ENCODE measurements at regions not wholly inside any gene's neighbourhood (a gene's known extent, or its start where the extent isn't known, plus 50 kb on each side); places are given as distances from the start of the nearest gene placed in this dataset.
"Not testable (repeated sequence)": the region's sequence is repeated elsewhere in the genome, so short reads cannot be mapped to it uniquely, and the experiment has no call there.

DNA sequence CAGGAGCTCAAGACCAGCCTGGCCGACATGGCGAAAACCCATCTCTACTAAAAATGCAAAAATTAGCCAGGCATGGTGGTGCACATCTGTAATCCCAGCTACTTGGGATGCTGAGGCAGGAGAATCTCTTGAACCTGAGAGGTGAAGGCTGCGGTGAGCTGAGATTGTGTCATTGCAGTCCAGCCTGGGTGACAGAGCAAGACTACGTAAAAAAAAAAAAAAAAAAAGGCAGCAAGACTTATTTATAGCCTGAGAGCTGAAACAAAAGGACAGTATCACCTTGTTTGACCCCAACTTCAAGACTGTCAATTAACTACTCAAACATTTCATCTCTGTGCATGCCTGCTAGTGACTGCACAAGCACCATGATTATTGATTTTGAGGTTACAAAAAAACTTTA is 478.9 kb upstream of the GBE1 start:
- DNase-seq: no peak

DNA sequence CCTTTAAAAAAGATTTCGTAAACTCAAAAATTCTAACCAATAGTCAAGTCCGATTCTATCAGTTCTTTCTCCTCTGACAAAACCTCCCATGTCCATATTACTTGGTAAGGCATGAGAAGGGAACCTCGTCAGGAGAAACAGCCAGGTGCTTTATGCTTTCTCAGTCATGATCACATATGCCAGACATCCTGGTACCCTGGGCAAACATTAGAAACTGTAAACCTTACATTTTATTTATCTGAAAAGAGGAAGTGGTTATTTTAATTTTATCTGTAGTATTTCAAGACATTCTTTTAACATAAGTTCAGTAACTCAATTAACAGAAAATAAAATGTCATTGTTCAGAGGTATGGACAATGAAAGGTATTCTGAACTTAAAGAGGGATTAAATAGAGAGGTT is 474.8 kb upstream of the GBE1 start:
- no peak for DNase-seq

DNA sequence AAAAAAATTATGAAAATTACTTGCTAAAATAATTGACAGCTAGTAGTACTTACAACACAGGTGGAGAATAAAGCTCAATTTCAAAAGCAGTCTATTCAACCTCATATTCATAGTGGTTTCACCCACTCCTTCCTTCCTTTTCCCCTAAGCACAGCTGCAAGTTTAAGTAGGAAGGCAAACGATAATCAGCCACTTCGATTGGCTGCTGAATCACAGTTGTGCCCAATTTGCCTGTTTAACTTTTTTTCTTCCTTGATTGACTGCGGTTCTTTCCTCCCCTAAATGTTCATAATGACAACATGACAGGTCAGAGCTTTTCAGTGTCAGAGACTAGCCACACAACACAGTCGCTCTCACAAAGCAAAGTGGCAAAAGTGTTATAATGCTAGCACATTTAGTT is 468.0 kb upstream of the GBE1 start:
- no peak for DNase-seq

DNA sequence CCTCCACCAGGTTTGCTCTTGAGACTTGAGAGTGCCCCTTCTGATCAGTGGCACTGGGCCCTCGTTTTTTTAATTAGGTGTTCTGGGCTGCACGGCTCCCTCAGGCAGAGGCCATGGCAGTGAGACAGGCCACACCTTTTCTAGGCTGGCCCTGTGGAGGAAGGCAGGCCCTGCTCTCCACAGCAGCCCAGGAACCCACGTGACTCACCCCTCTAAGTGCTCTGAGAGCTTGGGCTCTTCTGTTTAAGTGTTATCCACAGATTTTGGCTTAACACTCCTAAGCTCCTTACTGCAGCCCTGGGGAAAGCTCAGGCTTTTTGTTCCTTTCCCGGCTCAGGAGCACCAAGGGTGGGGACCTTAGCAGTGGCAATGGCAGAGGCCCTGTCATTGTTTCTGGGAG is 463.2 kb upstream of the GBE1 start:
- no peak for DNase-seq

DNA sequence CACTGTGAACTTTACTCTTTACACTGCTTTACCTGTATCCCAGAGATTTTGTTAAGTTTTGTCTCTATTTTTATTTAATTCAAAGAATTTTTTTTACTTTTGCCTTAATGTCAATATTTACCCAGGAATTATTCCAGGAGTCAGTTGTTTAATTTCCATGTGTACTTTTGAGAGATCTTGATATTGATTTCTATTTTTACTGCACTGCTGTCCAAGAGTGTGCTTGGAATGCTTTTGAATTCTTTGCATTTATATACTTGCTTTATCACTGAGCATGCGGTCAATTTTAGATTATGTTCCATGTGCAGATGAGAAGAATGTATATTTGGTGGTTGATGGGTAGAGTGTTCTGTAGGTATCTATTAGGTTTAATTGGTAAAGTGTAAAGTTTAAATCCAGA is 461.0 kb upstream of the GBE1 start:
- DNase-seq: no peak

GRCh38 chr3:82217571-82217970 is 456.1 kb upstream of the GBE1 start:
- no peak for DNase-seq

GRCh38 chr3:82208002-82208710 is 446.7 kb upstream of the GBE1 start:
- DNase-seq: no peak

DNA sequence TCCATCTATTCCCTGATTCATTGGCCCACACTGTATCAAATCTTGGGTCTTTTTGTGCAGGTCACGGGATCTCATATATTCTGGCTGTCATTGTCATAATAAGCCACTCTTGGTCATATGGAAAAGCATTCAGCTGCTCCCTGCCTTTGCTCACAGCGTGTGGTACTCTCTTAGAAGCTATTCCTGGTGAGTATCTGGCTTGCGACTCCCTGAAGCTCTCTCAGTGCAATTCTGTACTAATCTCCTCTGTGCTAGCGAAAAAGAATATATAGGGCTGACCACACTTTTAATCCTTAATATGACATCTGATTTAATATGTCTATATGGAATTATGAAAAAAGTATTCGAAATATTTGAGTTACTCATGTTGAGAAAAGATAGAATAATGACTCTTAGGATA is 440.8 kb upstream of the GBE1 start:
- DNase-seq: no peak

- no peak for DNase-seq
Measured at GRCh38 chr3:82201316-82201715, 439.9 kb upstream of the GBE1 start.

DNA sequence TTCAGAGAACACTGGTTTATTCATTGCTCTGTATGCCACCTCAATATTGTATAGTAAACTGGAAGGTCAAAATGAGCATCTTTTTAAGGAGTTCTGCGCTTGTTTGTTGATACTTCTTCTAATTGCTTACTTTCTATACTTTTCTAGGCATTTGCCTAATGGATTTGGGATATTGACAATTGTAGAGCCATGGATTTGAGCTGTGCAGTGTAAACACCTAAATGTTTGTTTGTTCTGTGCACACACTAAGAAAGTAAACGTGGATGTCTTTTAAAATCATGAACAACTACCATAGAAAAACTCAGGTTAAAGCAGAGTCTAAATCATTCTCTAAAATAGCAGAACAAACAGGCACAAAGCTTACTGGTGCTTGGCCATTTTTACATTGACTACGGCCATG is 436.6 kb upstream of the GBE1 start:
- no peak for DNase-seq

DNA sequence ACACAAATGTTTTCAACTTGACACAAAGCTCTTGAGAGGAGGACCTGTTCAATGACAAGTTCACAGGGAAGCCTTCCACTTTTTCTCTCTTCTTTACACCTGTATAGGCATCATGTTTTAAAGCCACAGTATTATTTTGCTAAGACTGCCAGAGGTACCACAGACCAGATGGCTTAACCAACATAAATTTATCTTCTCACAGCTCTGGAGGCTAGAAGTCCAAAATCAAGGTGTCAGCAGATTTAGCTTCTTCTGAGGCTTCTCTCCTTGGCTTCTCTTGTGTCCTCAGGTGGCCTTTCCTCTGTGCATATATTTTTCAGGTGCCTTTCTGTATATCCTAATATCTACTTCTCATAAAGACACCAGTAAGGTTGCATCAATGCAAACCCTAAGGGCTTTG is 435.2 kb upstream of the GBE1 start:
- DNase-seq: no peak

GRCh38 chr3:82194870-82195269 is 433.4 kb upstream of the GBE1 start:
- no peak for DNase-seq

- DNase-seq: no peak
Measured at GRCh38 chr3:82186017-82186416, 424.6 kb upstream of the GBE1 start.

- no peak for DNase-seq
Measured at GRCh38 chr3:82179291-82179690, 417.8 kb upstream of the GBE1 start.

- no peak for DNase-seq
Measured at GRCh38 chr3:82178291-82178690, 416.8 kb upstream of the GBE1 start.

DNA sequence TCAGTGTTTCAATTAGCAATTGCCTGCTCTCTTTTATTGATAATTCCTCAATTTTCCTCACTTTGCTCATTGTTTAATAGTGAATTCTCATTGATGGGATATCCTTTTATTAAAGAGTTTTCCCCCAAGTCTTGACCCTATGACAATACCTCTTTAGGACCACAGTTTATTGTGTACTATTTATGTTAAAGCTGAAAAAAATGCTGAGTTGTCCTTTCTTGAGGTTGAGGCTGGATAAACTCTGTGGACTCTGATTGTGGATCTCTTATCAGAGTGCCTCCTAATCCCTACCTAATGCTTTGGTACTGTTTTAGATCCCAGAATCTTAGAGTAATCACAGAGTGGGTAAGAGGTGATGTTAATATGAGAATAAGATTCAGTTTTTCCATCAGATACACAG is 416.3 kb upstream of the GBE1 start:
- DNase-seq: no peak

DNA sequence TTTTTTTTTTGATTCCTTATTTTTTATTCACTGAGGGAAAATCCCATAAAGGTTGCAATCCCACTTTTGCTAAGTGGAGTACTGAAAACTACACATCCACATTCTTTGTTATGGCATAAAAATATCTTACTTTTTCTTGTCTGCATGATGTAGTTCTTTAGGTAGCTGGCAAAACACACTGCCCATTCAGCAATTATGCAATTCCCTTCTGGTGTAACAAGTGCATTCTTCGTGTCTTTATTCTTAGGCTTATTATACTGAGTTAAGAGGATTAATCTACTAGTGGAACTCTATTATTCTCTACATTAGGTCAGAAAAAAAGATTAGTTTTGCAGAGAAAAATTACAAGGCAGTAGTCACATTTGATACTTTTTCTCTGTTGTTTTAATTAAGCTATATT is 403.8 kb upstream of the GBE1 start:
- DNase-seq: no peak

GRCh38 chr3:82163907-82164520 is 402.6 kb upstream of the GBE1 start:
- no peak for DNase-seq

- DNase-seq: no peak
Measured at GRCh38 chr3:82157952-82158351, 396.5 kb upstream of the GBE1 start.

- DNase-seq: not testable (repeated sequence)
Measured at GRCh38 chr3:82153892-82154291, 392.4 kb upstream of the GBE1 start.

DNA sequence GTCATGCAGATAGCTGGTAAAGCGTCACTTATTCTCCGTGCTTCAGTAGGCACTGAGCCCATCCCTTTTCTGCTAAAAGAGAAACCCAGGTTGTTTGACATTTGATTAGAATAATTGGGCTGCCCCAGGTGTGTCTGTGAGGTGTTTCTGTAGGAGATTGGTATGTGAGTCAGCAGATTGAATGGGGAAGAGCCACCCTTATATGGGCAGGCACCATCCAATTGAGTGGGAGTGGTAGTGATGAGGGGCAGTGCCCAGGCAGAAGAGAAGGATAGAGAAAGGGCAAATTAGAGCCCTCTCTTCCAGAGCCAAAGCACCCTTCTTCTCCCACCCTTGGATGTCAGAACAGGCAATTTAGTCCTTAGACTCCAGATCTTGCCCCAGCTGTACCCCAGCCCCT is 384.3 kb upstream of the GBE1 start:
- no peak for DNase-seq

- no peak for DNase-seq
Measured at GRCh38 chr3:82144811-82145210, 383.4 kb upstream of the GBE1 start.

GRCh38 chr3:82143661-82144412 is 382.4 kb upstream of the GBE1 start:
- DNase-seq: no peak

GRCh38 chr3:82141592-82141991 is 380.1 kb upstream of the GBE1 start:
- no peak for DNase-seq
